Fibroblast of skin of left biceps (primary cell): ENCODE measurements at regions not wholly inside any gene's neighbourhood (a gene's known extent, or its start where the extent isn't known, plus 50 kb on each side); places are given as distances from the start of the nearest gene placed in this dataset.

Source experiments
- DNase-seq, 2 experiments: peaks; one replicate each; pipeline ENCODE4 v3.0.0-alpha.2; 2013; ENCODE audit warnings: low read depth in 2 of 2

GRCh38 chr4:19416146-19416545 lies 835.6 kb upstream of the SLIT2 start:
- DNase-seq = no peak

- DNase-seq = no peak
These were observed 843.2 kb upstream of the SLIT2 start for GRCh38 chr4:19408490-19408889.

GRCh38 chr4:19406789-19407188 lies 844.9 kb upstream of the SLIT2 start:
- no peak for DNase-seq

- no peak for DNase-seq
These were observed 847.8 kb upstream of the SLIT2 start for GRCh38 chr4:19403786-19404370.

GRCh38 chr4:19402581-19403065 lies 849.1 kb upstream of the SLIT2 start:
- DNase-seq = no peak

- DNase-seq = no peak
These were observed 850.2 kb upstream of the SLIT2 start for GRCh38 chr4:19401301-19402080.

GRCh38 chr4:19400820-19401219 lies 850.9 kb upstream of the SLIT2 start:
- no peak for DNase-seq

- no peak for DNase-seq
These were observed 852.7 kb upstream of the SLIT2 start for GRCh38 chr4:19399001-19399400.

GRCh38 chr4:19386786-19387185 lies 864.9 kb upstream of the SLIT2 start:
- DNase-seq = no peak

GRCh38 chr4:19382993-19383756 lies 868.5 kb upstream of the SLIT2 start:
- no peak for DNase-seq

GRCh38 chr4:19381068-19381467 lies 870.6 kb upstream of the SLIT2 start:
- peak; percentile 55 to 59 for DNase-seq

- DNase-seq = no peak
These were observed 871.1 kb upstream of the SLIT2 start for GRCh38 chr4:19380600-19380999.

GRCh38 chr4:19379191-19379708 lies 872.5 kb upstream of the SLIT2 start:
- no peak for DNase-seq

GRCh38 chr4:19375931-19376330 lies 875.8 kb upstream of the SLIT2 start:
- DNase-seq = no peak

GRCh38 chr4:19375136-19375804 lies 876.4 kb upstream of the SLIT2 start:
- no peak for DNase-seq

GRCh38 chr4:19372390-19372789 lies 879.3 kb upstream of the SLIT2 start:
- no peak for DNase-seq

- DNase-seq = no peak
These were observed 882.9 kb upstream of the SLIT2 start for GRCh38 chr4:19368800-19369199.

GRCh38 chr4:19366916-19367315 lies 884.8 kb upstream of the SLIT2 start:
- DNase-seq = no peak

GRCh38 chr4:19358015-19358414 lies 893.7 kb upstream of the SLIT2 start:
- no peak for DNase-seq

GRCh38 chr4:19349416-19349815 lies 902.3 kb upstream of the SLIT2 start:
- no peak for DNase-seq

- no peak for DNase-seq
These were observed 903.0 kb upstream of the SLIT2 start for GRCh38 chr4:19348746-19349145.

- DNase-seq = no peak
These were observed 905.1 kb upstream of the SLIT2 start for GRCh38 chr4:19346636-19347035.
